ENCODE measurements at regions not wholly inside any gene's neighbourhood (a gene's known extent, or its start where the extent isn't known, plus 50 kb on each side); places are given as distances from the start of the nearest gene placed in this dataset.

- POLR2A ChIA-PET, result no interaction called here
- Mint-ChIP-seq H3K4me3 (no peak overlapping the region), H3K9me3 (ENCODE audit: insufficient read depth) (no peaks in the 10 kb centered on the region), H3K27ac (no peak overlapping the region), H3K4me1 (no peaks in the 10 kb centered on the region), H3K27me3 (no peaks in the 10 kb centered on the region)
- Histone ChIP-seq H3K27me3 (replicated peaks in 1 of 4; ENCODE audit: control extremely low read depth in 1 of 4, control insufficient read depth in 3 of 4, insufficient read depth in 4 of 4, low read length in 3 of 4) (no peaks in the 10 kb centered on the region), H4K20me1 (ENCODE audit: control insufficient read depth, insufficient read depth, low read length, poor library complexity, severe bottlenecking) (no peaks in the 10 kb centered on the region), H3K4me2 (replicated peaks; ENCODE audit: low read depth, low read length, poor library complexity, severe bottlenecking) (no peak overlapping the region), H3K4me3 (ENCODE audit: control extremely low read depth in 1 of 5, extremely low read depth in 1 of 5, insufficient read depth in 1 of 5, low read depth in 2 of 5, low read length in 4 of 5) (no peak overlapping the region), H3K27ac (ENCODE audit: low read length in 2 of 2) (no peak overlapping the region), H3K36me3 (replicated peaks in 1 of 2; ENCODE audit: control extremely low read depth in 1 of 2, control insufficient read depth in 1 of 2, extremely low read depth in 1 of 2, insufficient read depth in 2 of 2, low read length in 1 of 2) (no peaks in the 10 kb centered on the region), H3K9me3 (ENCODE audit: control extremely low read depth in 1 of 3, control insufficient read depth in 2 of 3, insufficient read depth in 1 of 3, low read length in 2 of 3) (no peaks in the 10 kb centered on the region), H3K4me1 (ENCODE audit: control insufficient read depth in 2 of 2, insufficient read depth in 2 of 2, low read length in 2 of 2) (no peaks in the 10 kb centered on the region), H2AFZ (ENCODE audit: insufficient read depth, low read depth, low read length, poor library complexity, severe bottlenecking) (no peak overlapping the region), H3K79me2 (ENCODE audit: control insufficient read depth, insufficient read depth, low read length) (no peaks in the 10 kb centered on the region), H3K9ac (ENCODE audit: low read length) (no peak overlapping the region)
- intact Hi-C loops (cut with micrococcal nuclease), result no loop called here
- no peak for TF ChIP-seq CTCF (IDR thresholded peaks at IDR 0.05)
- TF ChIP-seq EZH2 (IDR thresholded peaks at IDR 0.05; ENCODE audit: borderline replicate concordance, insufficient read depth, low read depth, low read length, poor library complexity, severe bottlenecking), result no peak
- DNase-seq (no peak), ATAC-seq (ENCODE audit: low read depth) (no peak)
- WGBS (ENCODE audit: insufficient coverage), result 100% methylated on average over 3 of the region's 3 CpGs
- CTCF ChIA-PET, result interaction anchor here (0.9 to 7.3 kb wide), 6 partner anchors 9 to 1217 kb away, joined by 3 to 154 read pairs (median 8); no protein-coding TSS in a partner anchor
These were observed 248.1 kb downstream of the PIK3R1 start for GRCh38 chr5:68463606-68464005.

GRCh38 chr5:68464424-68464823, 248.9 kb downstream of the PIK3R1 start:
- no peak overlapping the region for H3K27ac Mint-ChIP-seq
- Histone ChIP-seq H3K27ac (ENCODE audit: low read length in 2 of 2) (no peak overlapping the region), H2AFZ (ENCODE audit: insufficient read depth, low read depth, low read length, poor library complexity, severe bottlenecking) (no peak overlapping the region), H3K4me3 (ENCODE audit: control extremely low read depth in 1 of 5, extremely low read depth in 1 of 5, insufficient read depth in 1 of 5, low read depth in 2 of 5, low read length in 4 of 5) (no peak overlapping the region), H4K20me1 (ENCODE audit: control insufficient read depth, insufficient read depth, low read length, poor library complexity, severe bottlenecking) (no peaks in the 10 kb centered on the region), H3K36me3 (replicated peaks in 1 of 2; ENCODE audit: control extremely low read depth in 1 of 2, control insufficient read depth in 1 of 2, extremely low read depth in 1 of 2, insufficient read depth in 2 of 2, low read length in 1 of 2) (no peaks in the 10 kb centered on the region), H3K9me3 (ENCODE audit: control extremely low read depth in 1 of 3, control insufficient read depth in 2 of 3, insufficient read depth in 1 of 3, low read length in 2 of 3) (no peaks in the 10 kb centered on the region), H3K4me2 (replicated peaks; ENCODE audit: low read depth, low read length, poor library complexity, severe bottlenecking) (no peak overlapping the region), H3K27me3 (replicated peaks in 1 of 4; ENCODE audit: control extremely low read depth in 1 of 4, control insufficient read depth in 3 of 4, insufficient read depth in 4 of 4, low read length in 3 of 4) (no peaks in the 10 kb centered on the region), H3K79me2 (ENCODE audit: control insufficient read depth, insufficient read depth, low read length) (no peaks in the 10 kb centered on the region), H3K4me1 (ENCODE audit: control insufficient read depth in 2 of 2, insufficient read depth in 2 of 2, low read length in 2 of 2) (no peaks in the 10 kb centered on the region), H3K9ac (ENCODE audit: low read length) (no peak overlapping the region)
- H3K9me3 Mint-ChIP-seq (ENCODE audit: insufficient read depth), result no peaks in the 10 kb centered on the region
- WGBS (ENCODE audit: insufficient coverage), result 58% methylated on average over 3 of the region's 4 CpGs
- no peak for TF ChIP-seq CTCF (IDR thresholded peaks at IDR 0.05)
- no peak for TF ChIP-seq EZH2 (IDR thresholded peaks at IDR 0.05; ENCODE audit: borderline replicate concordance, insufficient read depth, low read depth, low read length, poor library complexity, severe bottlenecking)
- DNase-seq (no peak), ATAC-seq (ENCODE audit: low read depth) (no peak)
- intact Hi-C loops (cut with micrococcal nuclease), result no loop called here
- CTCF ChIA-PET, result interaction anchor here (7.3 kb wide), 1 partner anchor 177 kb away, joined by 154 read pairs; no protein-coding TSS in a partner anchor
- POLR2A ChIA-PET, result no interaction called here
- no peak overlapping the region for H3K4me3 Mint-ChIP-seq
- peaks cover 3% of the 10 kb centered on the region for H3K27me3 Mint-ChIP-seq
- H3K4me1 Mint-ChIP-seq, result no peaks in the 10 kb centered on the region
